T-cell (primary cell): ENCODE measurements at regions not wholly inside any gene's neighbourhood (a gene's known extent, or its start where the extent isn't known, plus 50 kb on each side); places are given as distances from the start of the nearest gene placed in this dataset.

Experiments used
- ATAC-seq, 4 experiments: fragments of 200-7000 bp in 3 of 4; fragments of 150-1000 bp in 1 of 4; cut with Tn5 transposase; replicated peaks in 1 of 4; 1 replicate in 3 of 4; 2 replicates in 1 of 4; pipeline ENCODE4 v1.10.0; 2021; ENCODE audit warnings: moderate library complexity in 3 of 4, mild to moderate bottlenecking in 2 of 4, moderate number of reproducible peaks in 1 of 4
- CTCF ChIA-PET, 2 donors: fragments of 300-600 bp; sonication (Branson Sonifier 250); formaldehyde crosslinking; loops; one replicate each; lab custom pipeline; 2022; ENCODE audit warnings: antibody characterized with exemption in 2 of 2; lab: Charles Lee
- POLR2A ChIA-PET, 2 donors: fragments of 300-600 bp; sonication (Branson Sonifier 250); formaldehyde crosslinking; loops; one replicate each; lab custom pipeline; 2022; ENCODE audit warnings: antibody characterized with exemption in 2 of 2; lab: Charles Lee
- DNase-seq, 35 experiments: peaks; one replicate each; pipeline versions ENCODE4 v3.0.0 to v3.0.0-alpha.2; 2013 to 2023
- H3K27ac ChIP-seq: one replicate; pipeline ENCODE4 v1.5.1; 2013; ENCODE audit warnings: low read length
- H3K27me3 ChIP-seq, 2 experiments: replicated peaks in 1 of 2; 1 replicate in 1 of 2; 2 replicates in 1 of 2; pipeline versions ENCODE4 v1.6.1 to v1.7.0; 2013; ENCODE audit warnings: low read length in 1 of 2, mixed read lengths in 1 of 2; ENCODE audit not compliant: control insufficient read depth in 2 of 2, insufficient read depth in 2 of 2; ENCODE audit errors: extremely low read depth in 1 of 2
- H3K36me3 ChIP-seq, 2 donors: 1 replicate in 1 of 2; 2 replicates in 1 of 2; pipeline versions ENCODE4 v1.6.1 to v1.7.0; 2013; ENCODE audit warnings: low read length in 1 of 2; ENCODE audit not compliant: control insufficient read depth in 2 of 2, insufficient read depth in 1 of 2; ENCODE audit errors: extremely low read depth in 1 of 2
- H3K4me1 ChIP-seq, 2 experiments: 1 replicate in 1 of 2; 2 replicates in 1 of 2; pipeline versions ENCODE4 v1.6.1 to v1.7.0; 2013; ENCODE audit warnings: low read length in 2 of 2, mixed read lengths in 1 of 2; ENCODE audit not compliant: insufficient read depth in 2 of 2, control insufficient read depth in 1 of 2; ENCODE audit errors: extremely low read depth in 1 of 2
- H3K4me3 ChIP-seq, 2 donors: 1 replicate in 1 of 2; 2 replicates in 1 of 2; pipeline versions ENCODE4 v1.5.1 to v1.7.0; 2013; ENCODE audit warnings: mild to moderate bottlenecking in 2 of 2, low read length in 1 of 2, moderate library complexity in 1 of 2; ENCODE audit not compliant: control insufficient read depth in 1 of 2; ENCODE audit errors: extremely low read depth in 1 of 2
- H3K9me3 ChIP-seq: 2 replicates; pipeline ENCODE4 v1.7.0; 2013
- H3K27ac Mint-ChIP-seq, 2 donors: one replicate each; pipeline ENCODE4 v1.8.0; 2020 to 2021; ENCODE audit warnings: mild to moderate bottlenecking in 2 of 2, mixed read lengths in 2 of 2
- H3K27me3 Mint-ChIP-seq, 2 donors: one replicate each; pipeline ENCODE4 v1.8.0; 2021 to 2022; ENCODE audit warnings: mixed read lengths in 2 of 2
- H3K36me3 Mint-ChIP-seq: one replicate; pipeline ENCODE4 v1.8.0; 2021; ENCODE audit warnings: mixed read lengths
- H3K4me1 Mint-ChIP-seq, 3 donors: one replicate each; pipeline ENCODE4 v1.8.0; 2020 to 2022; ENCODE audit warnings: mixed read lengths in 3 of 3, mild to moderate bottlenecking in 1 of 3
- H3K4me3 Mint-ChIP-seq, 3 donors: one replicate each; pipeline ENCODE4 v1.8.0; 2020 to 2022; ENCODE audit warnings: mild to moderate bottlenecking in 3 of 3, mixed read lengths in 3 of 3, moderate library complexity in 3 of 3
- H3K9me3 Mint-ChIP-seq, 3 donors: one replicate each; pipeline ENCODE4 v1.8.0; 2020 to 2022; ENCODE audit warnings: mixed read lengths in 3 of 3
- WGBS: methylation state at CpG from one replicate; pipeline ENCODE4 v1.1.5; 2013; ENCODE audit warnings: missing lambda C conversion rate; ENCODE audit not compliant: insufficient coverage; 5-methylcytosine and 5-hydroxymethylcytosine counted together

- ChIA-PET CTCF (no interaction called here), POLR2A (no interaction called here)
- DNase-seq (no peak), ATAC-seq (no peak)
- H3K36me3 ChIP-seq = no peaks in the 10 kb centered on the region
- H3K27me3 ChIP-seq = no peaks in the 10 kb centered on the region
- Mint-ChIP-seq H3K27ac (no peak overlapping the region), H3K9me3 (no peaks in the 10 kb centered on the region), H3K4me1 (no peaks in the 10 kb centered on the region), H3K36me3 (no peaks in the 10 kb centered on the region), H3K4me3 (no peak overlapping the region), H3K27me3 (peaks cover 0 to 2% of the 10 kb centered on the region in 2 donors)
- H3K9me3 ChIP-seq = no peaks in the 10 kb centered on the region
- no peak overlapping the region for H3K27ac ChIP-seq
- H3K4me1 ChIP-seq = no peaks in the 10 kb centered on the region
- H3K4me3 ChIP-seq = no peak overlapping the region
- no CpG with 5 or more reads among the region's 3 CpGs for WGBS
These were observed 268.9 kb downstream of the IGSF11 start for GRCh38 chr3:118765636-118766305.

- Histone ChIP-seq H3K36me3 (no peaks in the 10 kb centered on the region), H3K27me3 (no peaks in the 10 kb centered on the region), H3K27ac (no peak overlapping the region), H3K9me3 (no peaks in the 10 kb centered on the region), H3K4me3 (no peak overlapping the region), H3K4me1 (no peaks in the 10 kb centered on the region)
- peaks cover 0 to 2% of the 10 kb centered on the region in 2 donors for H3K27me3 Mint-ChIP-seq
- DNase-seq = no peak
- CTCF ChIA-PET = no interaction called here
- H3K27ac Mint-ChIP-seq = no peak overlapping the region
- no peaks in the 10 kb centered on the region for H3K9me3 Mint-ChIP-seq
- H3K4me1 Mint-ChIP-seq = no peaks in the 10 kb centered on the region
- POLR2A ChIA-PET = no interaction called here
- ATAC-seq = no peak
- H3K36me3 Mint-ChIP-seq = no peaks in the 10 kb centered on the region
- no peak overlapping the region for H3K4me3 Mint-ChIP-seq
These were observed 268.4 kb downstream of the IGSF11 start for GRCh38 chr3:118766306-118766669.

- H3K27ac ChIP-seq = no peak overlapping the region
- H3K4me1 Mint-ChIP-seq = no peaks in the 10 kb centered on the region
- ATAC-seq = no peak
- H3K4me1 ChIP-seq = no peaks in the 10 kb centered on the region
- H3K4me3 Mint-ChIP-seq = no peak overlapping the region
- ChIA-PET POLR2A (no interaction called here), CTCF (no interaction called here)
- DNase-seq = no peak
- no peaks in the 10 kb centered on the region for H3K9me3 ChIP-seq
- no peaks in the 10 kb centered on the region for H3K36me3 Mint-ChIP-seq
- peaks cover 5 to 7% of the 10 kb centered on the region in 2 donors for H3K27me3 Mint-ChIP-seq
- no peak overlapping the region for H3K4me3 ChIP-seq
- no peak overlapping the region for H3K27ac Mint-ChIP-seq
- WGBS = no CpG with 5 or more reads among the region's 2 CpGs
- H3K27me3 ChIP-seq = peaks cover 0 to 3% of the 10 kb centered on the region in 2 experiments
- no peaks in the 10 kb centered on the region for H3K9me3 Mint-ChIP-seq
- H3K36me3 ChIP-seq = no peaks in the 10 kb centered on the region
These were observed 262.6 kb downstream of the IGSF11 start for GRCh38 chr3:118772036-118772435.

- no peaks in the 10 kb centered on the region for H3K9me3 ChIP-seq
- Mint-ChIP-seq H3K4me3 (no peak overlapping the region), H3K9me3 (no peaks in the 10 kb centered on the region), H3K4me1 (no peaks in the 10 kb centered on the region), H3K27ac (no peak overlapping the region), H3K36me3 (no peaks in the 10 kb centered on the region), H3K27me3 (peaks cover 6 to 9% of the 10 kb centered on the region in 2 donors)
- ChIA-PET POLR2A (no interaction called here), CTCF (no interaction called here)
- H3K4me1 ChIP-seq = no peaks in the 10 kb centered on the region
- DNase-seq (no peak), ATAC-seq (no peak)
- no peak overlapping the region for H3K4me3 ChIP-seq
- peaks cover 0 to 3% of the 10 kb centered on the region in 2 experiments for H3K27me3 ChIP-seq
- no peaks in the 10 kb centered on the region for H3K36me3 ChIP-seq
- H3K27ac ChIP-seq = no peak overlapping the region
These were observed 262.1 kb downstream of the IGSF11 start for GRCh38 chr3:118772547-118773011.

- Mint-ChIP-seq H3K36me3 (no peaks in the 10 kb centered on the region), H3K4me1 (no peaks in the 10 kb centered on the region), H3K4me3 (no peak overlapping the region), H3K27me3 (peaks cover 7 to 9% of the 10 kb centered on the region in 2 donors), H3K27ac (no peak overlapping the region), H3K9me3 (no peaks in the 10 kb centered on the region)
- Histone ChIP-seq H3K9me3 (no peaks in the 10 kb centered on the region), H3K27me3 (peaks cover 0 to 3% of the 10 kb centered on the region in 2 experiments), H3K4me3 (no peak overlapping the region), H3K36me3 (no peaks in the 10 kb centered on the region), H3K27ac (no peak overlapping the region), H3K4me1 (no peaks in the 10 kb centered on the region)
- ChIA-PET POLR2A (no interaction called here), CTCF (no interaction called here)
- ATAC-seq (no peak), DNase-seq (no peak)
These were observed 259.6 kb downstream of the IGSF11 start for GRCh38 chr3:118775021-118775420.

- POLR2A ChIA-PET = no interaction called here
- ATAC-seq (no peak), DNase-seq (no peak)
- WGBS = no CpG with 5 or more reads among the region's 4 CpGs
- Mint-ChIP-seq H3K27ac (no peak overlapping the region), H3K36me3 (no peaks in the 10 kb centered on the region), H3K9me3 (no peaks in the 10 kb centered on the region), H3K27me3 (peaks cover 6 to 16% of the 10 kb centered on the region in 2 donors), H3K4me3 (no peak overlapping the region), H3K4me1 (no peaks in the 10 kb centered on the region)
- H3K4me1 ChIP-seq = no peaks in the 10 kb centered on the region
- peaks cover 0 to 3% of the 10 kb centered on the region in 2 experiments for H3K27me3 ChIP-seq
- H3K4me3 ChIP-seq = no peak overlapping the region
- H3K9me3 ChIP-seq = no peaks in the 10 kb centered on the region
- H3K36me3 ChIP-seq = no peaks in the 10 kb centered on the region
- CTCF ChIA-PET = no interaction called here
- no peak overlapping the region for H3K27ac ChIP-seq
These were observed 256.4 kb downstream of the IGSF11 start for GRCh38 chr3:118778201-118778600.

- no peaks in the 10 kb centered on the region for H3K4me1 ChIP-seq
- POLR2A ChIA-PET = no interaction called here
- Mint-ChIP-seq H3K9me3 (no peaks in the 10 kb centered on the region), H3K4me3 (no peak overlapping the region), H3K27me3 (peaks cover 6 to 21% of the 10 kb centered on the region in 2 donors), H3K36me3 (no peaks in the 10 kb centered on the region), H3K27ac (no peak overlapping the region), H3K4me1 (no peaks in the 10 kb centered on the region)
- WGBS = 90% methylated on average over 2 of the region's 3 CpGs
- ATAC-seq (no peak), DNase-seq (no peak)
- H3K27me3 ChIP-seq = peaks cover 0 to 4% of the 10 kb centered on the region in 2 experiments
- H3K27ac ChIP-seq = no peak overlapping the region
- H3K36me3 ChIP-seq = no peaks in the 10 kb centered on the region
- H3K4me3 ChIP-seq = no peak overlapping the region
- no peaks in the 10 kb centered on the region for H3K9me3 ChIP-seq
- CTCF ChIA-PET = no interaction called here
These were observed 253.4 kb downstream of the IGSF11 start for GRCh38 chr3:118781232-118781631.
